IPS DF 4.7 (cell line): ENCODE measurements at regions not wholly inside any gene's neighbourhood (a gene's known extent, or its start where the extent isn't known, plus 50 kb on each side); places are given as distances from the start of the nearest gene placed in this dataset.
"Not testable (repeated sequence)": the region's sequence is repeated elsewhere in the genome, so short reads cannot be mapped to it uniquely, and the experiment has no call there.

Experiments
- DNase-seq: peaks from one replicate; pipeline ENCODE4 v3.0.0-alpha.2; 2013; ENCODE audit warnings: low spot score; ENCODE audit errors: extremely low read depth

DNA sequence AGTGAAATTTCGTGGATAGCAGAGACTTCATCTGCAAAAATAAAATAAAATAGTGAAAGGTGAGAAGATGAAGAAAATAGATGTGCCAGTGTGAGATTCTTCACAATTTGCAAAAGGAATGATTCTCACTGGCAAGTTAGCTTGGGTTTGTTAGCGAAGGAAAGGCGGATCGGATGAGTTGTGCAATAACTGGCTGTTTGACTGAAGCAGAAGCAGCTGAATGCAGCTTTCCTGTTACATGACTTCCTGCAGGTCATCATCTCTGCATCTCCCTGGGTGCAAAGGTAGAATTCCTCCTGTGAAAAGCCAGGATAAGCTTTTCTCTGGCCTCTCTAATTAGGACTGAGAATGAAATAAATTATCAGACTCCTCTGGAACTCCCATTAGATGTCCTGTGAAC lies 263.1 kb upstream of the CHRM3 start:
- DNase-seq, result no peak

DNA sequence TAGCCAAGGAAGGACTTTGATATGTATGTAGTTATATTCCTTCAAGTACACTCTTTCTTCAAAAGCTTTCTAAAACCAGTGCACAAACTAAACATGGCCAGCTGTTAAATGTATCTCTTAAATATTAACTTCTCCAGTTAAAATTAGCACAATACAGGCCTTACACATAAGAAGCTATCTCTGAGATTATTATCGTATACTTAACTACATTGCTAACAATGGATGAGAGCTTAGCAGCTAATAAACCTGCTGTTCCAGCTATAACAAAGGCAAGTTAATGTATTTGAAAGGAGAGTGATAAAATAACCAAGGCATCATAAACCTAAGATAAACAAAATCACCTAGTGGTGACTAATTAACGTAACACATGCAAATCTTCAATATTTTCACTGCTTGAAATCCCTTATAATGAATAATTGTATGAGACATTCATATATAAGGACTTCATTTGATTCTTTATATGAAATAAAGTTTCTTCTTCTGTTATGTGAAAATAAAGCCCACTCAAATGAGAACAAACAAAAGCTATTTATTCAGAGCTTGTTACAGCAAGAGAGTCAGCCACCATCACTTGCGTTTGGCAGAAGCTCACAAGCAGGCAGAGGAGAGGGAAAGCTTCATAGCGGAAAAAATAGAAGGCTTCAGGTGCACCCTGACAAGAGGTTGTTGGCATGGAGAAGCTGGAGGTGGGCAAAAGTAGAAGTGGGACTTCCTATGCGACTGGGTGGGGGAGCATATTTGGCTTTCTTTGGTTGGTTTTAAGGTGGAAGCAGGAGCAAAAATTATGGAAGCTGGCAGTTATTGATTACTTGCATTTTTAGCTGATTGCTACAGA lies 274.1 kb upstream of the CHRM3 start:
- DNase-seq, result no peak

DNA sequence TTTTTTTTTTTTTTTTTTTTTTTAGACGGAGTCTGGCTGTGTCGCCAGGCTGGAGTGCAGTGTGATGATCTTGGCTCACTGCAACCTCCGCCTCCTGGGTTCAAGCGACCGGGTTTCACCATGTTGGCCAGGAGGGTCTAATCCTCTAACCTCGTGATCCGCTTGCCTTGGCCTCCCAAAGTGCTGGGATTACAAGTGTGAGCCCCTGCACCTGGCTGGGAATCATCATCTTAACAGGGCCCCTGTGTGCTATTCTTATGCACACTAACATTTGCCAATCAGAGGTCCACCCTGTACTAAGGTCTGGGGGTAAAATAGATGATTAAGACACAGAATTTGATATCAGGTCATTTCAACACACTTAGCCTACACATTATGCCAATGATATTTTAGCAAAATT lies 278.7 kb upstream of the CHRM3 start:
- no peak for DNase-seq

DNA sequence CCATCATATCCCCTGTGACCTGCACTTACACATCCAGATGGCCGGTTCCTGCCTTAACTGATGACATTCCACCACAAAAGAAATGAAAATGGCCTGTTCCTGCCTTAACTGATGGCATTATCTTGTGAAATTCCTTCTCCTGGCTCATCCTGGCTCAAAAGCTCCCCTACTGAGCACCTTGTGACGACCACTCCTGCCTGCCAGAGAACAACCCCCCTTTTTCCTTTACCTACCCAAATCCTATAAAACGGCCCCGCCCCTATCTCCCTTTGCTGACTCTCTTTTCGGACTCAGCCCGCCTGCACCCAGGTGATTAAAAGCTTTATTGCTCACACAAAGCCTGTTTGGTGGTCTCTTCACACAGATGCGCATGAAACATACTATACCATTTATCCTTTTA lies 279.7 kb upstream of the CHRM3 start:
- not testable (repeated sequence) for DNase-seq

DNA sequence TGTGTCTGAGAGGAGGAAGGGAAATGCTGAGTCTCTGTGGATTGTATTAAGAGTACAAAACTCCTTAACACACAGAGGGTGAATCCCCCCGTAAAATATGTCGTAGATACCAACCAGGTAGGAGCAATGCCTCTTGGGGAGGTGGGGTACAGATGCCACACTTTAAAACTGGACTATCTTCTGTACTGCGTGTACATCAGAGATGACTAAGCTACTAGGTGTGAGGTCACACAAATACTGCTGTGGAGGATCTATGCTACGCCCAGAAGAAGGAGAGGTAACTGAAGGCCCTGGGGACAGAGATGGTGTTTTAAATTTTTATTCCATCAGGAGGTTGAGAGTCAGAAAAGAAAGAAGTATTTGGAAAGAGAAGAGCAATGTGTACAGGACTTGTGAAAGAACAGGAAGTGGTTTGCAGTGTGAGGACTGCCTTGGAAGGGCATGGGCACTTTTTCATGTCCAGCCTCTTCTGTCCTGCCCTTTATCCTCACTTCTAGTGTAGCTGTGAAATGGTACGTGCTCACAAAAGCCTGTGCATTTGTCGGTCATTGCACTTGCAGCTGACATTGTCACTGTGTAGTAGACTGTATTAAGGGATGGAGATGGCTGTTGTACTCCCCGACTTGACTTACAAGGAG lies 287.8 kb upstream of the CHRM3 start:
- no peak for DNase-seq

DNA sequence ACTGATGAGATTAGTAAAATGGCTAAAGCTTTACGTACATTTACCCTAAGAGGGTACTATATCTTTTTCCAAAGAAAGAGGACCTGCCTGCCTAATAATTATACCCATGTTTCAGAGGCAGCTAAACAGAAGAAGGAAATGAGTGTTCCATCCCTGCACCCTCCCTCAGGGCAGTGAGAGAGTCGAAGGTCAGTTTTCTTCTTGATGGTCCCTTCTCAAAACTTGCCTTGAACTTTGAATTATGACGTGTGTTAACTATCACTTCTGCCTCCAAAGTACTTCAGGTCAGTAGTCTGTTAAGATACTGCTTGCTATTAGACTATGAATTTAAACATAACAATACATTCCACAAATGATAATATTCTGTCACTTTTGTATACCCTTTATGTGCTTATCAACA lies 294.8 kb upstream of the CHRM3 start:
- no peak for DNase-seq

DNA sequence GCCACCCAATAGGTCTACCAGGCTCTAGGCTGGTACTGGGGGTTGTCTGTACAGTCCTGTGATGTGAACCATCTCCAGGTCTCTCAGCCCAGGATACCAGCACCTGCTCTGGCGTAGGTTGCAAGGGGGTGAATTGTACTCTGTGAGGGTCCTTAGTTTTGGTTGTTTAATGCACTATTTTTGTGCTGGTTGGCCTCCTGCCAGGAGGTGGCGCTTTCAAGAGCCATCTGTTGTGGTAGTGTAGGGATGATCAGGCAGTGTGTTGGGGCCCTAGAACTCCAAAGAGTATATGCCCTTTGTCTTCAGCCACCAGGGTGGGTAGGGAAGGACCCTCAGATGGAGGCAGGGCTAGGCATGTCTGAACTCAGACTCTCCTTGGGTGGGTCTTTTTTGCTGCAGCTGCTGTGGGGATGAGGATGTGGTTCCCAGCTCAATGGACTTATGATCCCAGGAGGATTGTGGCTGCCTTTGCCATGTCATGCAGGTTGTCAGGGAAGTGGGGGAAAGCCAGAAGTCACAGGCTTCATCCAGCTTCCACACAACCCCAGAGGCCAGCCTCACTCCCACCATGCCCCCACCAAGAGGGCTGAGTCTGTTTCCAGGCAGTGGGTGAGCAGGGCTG lies 301.8 kb upstream of the CHRM3 start:
- DNase-seq, result no peak

DNA sequence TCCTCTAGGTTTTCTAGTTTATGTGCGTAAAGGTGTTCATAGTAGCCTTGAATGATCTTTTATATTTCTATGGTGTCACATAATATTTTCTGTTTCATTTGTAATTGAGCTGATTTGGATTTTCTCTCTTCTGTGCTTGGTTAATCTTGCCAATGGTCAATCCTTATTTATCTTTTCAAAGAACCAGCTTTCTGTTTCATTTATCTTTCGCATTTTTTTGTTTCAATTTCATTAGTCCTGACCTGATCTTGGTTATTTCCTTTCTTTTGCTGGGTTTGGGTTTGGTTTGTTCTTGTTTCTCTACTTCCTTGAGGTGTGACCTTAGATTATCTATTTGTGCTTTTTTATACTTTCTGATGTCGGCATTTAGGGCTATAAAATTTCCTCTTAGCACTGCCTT lies 304.4 kb upstream of the CHRM3 start:
- DNase-seq, result not testable (repeated sequence)

DNA sequence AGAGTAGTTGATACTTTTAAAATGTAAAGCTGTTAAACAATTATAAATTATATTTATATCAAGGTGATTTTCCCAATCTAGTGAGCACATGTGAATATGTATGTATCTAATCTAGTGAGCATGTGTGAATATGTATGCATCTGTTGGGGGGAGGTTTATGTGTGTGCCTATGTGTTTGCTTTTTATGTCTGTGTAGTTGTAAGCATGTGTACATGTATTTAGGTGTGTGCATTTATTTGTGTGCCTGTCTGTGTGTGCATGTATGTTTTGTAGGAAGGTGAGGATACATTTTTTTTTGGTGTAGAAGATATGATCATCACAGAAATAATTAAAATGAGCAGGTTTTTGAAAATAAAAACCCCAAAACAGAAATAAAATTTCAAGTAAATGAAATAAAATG lies 318.9 kb upstream of the CHRM3 start:
- DNase-seq, result no peak

DNA sequence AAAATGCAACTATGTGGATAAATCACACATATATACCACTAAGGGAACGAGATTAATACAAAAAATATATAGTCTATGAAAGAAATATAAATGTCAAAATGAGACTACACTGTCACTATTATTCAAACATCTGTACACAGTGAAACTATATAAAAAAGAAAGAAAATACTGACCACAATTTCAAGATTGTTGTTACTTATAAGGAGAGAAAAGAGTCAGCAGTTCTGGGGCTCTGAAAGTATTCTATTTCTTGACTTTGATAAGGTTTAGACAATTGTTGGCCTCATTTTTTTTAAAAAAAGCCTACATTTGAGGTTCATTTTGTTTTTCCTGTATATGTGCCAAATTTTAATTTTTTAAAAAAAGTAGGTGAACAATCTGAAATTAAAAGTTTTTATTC lies 319.3 kb upstream of the CHRM3 start:
- DNase-seq, result no peak

DNA sequence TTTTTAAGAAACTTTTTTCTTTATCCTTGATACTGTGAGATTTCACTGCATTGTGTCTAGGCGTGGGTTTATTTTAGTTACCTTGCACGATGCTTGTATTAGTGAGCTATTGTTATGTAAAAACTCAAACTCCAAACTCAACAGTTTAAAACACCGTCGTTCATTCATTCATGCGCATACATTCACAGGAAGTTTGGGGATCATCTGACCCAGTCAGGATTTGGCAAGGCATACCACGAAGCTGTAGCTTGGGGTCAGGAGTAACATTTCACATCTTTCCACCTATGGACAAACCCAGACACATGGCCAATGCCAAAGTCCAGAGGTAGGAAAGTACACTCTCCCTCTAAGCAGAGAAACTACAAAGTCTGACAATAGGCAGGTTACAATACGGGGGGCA lies 324.6 kb upstream of the CHRM3 start:
- peak; percentile 16 for DNase-seq

DNA sequence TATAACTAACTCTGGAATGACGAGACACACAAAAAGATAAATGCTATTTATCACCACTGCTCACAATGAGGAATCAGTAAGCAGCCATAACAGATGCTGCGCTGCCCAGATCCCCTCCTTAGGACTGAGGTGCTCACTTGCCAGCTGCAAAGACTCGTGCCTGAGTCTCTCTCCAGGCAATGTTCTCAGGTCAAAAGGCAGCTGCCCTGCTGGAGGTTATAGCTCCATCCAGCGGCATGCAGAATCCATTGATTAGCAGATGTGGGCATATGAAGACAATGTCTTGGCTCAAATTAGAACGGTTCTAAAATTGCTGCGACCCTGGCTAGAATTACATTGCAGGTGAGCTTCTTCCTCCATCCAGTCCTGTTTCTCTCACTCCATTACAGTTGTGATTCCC lies 328.2 kb upstream of the CHRM3 start:
- DNase-seq, result no peak

DNA sequence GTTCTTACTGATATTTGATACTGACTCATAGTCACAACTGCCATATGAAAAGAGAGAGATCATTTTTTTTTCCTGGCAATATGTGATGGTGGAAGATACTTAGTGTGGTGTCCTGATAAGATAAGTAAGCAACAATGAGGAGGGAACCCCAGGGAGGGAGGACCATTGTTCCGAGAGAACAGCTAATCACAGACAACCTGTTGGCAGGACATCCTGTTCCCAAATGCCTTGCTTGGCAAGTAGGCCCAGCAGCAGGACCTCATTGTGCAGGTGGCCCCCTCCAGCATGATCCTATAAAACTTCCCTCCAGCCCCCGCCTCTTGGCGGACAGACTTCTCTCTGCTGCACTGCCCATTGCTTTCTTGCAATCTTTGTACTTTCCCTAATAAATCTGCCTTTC lies 329.4 kb upstream of the CHRM3 start:
- no peak for DNase-seq

DNA sequence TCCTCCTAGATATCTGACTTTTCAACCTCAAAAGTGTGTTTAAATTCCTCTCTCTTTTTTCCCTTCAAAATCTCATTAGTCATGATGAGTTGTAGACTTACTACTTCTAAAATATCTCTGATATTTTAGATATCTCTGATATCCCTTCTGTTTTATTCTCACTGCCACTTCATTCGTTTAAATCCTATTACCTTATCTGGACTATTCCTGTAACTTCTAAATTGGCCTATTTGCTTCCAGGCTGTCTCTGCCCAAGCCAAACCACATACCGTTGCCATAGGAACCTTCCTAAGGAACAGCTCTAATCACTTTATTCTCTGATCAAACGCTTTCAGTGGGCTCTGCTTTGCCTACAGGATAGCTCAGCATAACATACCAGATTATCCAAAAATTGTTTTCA lies 333.1 kb upstream of the CHRM3 start:
- no peak for DNase-seq

DNA sequence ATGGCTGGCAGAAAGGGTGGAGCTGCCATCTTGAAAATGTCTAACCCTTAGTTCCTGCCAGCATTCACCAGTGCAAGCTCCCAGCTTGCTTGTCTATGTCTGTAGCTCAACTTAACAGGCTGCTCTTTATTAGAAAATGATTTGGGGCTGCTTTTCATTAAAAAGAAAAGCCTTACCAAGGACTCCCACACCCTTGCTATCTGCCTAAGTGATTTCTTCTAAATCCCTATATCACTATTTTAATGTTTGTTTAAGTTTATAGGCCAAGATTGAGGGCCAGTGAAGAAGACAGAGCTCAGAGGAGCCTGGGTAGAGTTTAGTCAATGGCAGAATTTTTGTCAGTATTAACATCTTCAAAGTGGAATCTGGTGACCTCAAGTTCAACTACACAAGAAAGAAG lies 336.8 kb upstream of the CHRM3 start:
- DNase-seq, result no peak

DNA sequence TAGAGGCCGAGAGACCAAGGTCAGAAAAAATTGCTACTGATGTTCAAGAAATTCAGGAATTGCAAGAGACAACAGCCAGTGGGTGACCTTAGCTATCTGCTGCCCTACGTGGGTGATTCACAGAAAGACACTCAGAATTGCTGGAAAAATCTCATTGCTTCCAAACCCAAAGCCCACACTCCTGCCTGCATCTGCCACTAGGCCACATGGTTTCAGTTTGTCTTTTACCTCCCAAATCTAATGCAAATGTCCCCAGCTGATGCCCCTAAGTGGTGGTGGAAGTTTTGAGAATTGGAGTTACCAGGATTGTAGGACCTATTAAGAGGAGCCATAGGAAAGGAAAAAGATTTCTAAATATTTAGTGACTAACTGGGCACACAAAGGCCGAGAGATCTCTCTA lies 341.5 kb upstream of the CHRM3 start:
- no peak for DNase-seq

DNA sequence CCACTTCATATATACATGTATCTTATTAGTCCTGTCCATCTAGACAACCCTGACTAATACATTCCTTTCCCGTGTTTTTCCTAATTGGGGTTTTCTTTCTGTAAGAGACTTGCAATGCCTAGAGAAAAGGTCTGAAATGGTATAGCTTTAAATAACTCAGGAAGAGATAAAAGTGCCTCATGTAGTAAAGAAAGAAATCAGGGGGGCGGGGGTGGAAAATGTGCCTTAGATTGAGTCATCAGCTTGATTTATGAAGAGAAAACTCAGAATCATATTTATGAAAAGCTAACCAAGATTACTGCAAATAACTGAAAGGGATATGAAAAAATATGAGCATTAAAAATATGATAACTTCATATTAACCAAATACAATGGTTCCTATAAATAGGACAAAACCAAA lies 345.8 kb upstream of the CHRM3 start:
- no peak for DNase-seq

DNA sequence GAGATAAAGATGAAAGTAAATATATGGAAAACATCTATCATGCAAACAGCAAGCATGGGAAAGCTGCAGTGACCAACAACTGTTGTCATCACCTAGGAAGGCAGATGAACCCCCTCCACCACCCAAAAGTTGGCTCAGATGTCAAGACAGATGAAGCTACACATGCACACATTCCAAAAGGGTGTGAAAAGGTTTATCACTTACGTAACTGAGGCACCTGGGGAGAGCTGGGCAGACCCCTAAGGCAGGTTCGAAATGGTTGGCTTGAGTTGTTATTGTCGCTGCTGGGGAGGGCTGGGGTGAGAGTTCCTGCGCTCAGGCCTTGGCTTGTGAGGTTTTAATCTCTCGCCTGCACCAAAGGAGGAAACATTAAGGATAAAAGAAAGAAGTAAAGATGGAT lies 355.1 kb upstream of the CHRM3 start:
- DNase-seq, result no peak

DNA sequence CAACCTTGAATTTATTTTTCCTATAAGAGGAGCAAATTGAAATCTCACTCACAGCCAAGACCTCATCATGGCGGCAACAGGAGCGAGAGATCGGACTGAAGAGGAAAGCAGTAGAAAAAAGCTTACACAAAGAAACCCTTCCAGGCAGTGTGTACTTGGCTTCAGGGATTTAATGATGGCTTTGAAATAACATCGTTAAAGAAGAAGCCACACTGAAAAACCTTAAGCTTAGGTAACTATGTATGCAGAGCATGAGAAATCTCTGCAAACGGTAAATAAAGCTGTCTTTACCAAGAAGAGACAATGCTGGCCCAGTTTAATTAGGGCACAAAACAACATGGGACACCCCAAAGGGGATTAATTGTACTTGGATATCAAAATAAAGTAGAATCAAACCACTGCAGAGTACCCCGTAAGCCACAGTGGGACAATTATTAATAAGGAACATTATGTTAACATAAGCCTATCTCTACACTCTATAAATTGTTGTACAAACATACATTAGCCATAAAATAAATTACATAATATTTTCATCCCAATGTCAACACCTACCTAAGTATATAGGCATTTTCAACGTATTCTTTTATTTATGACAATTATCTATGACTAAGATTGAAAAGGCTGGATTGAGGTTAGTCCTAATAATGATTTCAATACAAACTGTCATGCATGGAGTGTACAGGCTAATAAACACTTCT lies 360.2 kb upstream of the CHRM3 start:
- DNase-seq, result no peak

DNA sequence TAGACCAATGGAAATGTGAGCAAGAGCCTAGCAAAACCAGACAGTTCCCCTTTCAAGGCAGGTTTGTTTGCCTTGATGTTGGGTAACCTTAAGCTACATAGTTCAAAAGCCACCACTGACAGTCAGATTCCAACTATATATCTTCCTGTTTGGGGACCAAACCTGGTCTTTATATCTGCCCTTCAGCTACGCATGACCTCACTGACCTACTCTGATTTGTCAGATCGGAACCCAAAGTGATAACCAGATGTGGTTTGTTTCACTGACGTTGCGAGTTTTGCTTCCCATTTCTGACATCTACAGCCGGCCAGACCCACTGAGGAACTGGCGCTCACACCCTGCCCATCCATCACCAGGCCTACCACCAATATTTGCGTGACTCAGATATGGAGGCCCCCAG lies 361.1 kb upstream of the CHRM3 start:
- DNase-seq, result no peak

DNA sequence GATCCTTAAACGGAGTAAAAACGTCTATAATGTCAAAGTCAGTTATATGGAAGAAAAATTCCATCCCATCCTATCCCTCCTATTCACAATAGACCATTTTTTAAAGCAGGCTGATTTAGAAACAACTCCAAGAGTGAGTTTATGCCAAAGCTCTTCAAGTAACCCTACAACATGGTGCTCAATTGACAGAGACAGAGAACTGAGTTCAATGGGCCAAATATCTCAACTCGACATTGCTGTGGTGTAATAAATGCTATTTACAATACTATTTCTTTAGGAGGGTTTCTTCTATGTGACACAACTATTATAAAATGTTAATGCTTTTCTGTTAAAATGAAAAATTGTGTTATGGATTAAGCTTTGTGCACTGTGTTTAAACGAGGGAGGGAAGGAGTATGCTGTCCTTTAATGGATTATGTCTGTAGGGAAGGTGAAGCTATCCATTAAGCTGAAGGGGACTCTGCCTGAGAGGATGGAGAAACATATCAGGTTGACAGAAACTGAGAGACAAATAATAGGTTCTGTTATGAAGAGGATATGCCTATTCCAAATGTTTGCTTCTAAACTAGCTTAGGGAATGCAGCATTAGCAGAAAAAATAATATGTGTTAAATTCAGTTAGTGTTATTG lies 362.5 kb upstream of the CHRM3 start:
- no peak for DNase-seq

DNA sequence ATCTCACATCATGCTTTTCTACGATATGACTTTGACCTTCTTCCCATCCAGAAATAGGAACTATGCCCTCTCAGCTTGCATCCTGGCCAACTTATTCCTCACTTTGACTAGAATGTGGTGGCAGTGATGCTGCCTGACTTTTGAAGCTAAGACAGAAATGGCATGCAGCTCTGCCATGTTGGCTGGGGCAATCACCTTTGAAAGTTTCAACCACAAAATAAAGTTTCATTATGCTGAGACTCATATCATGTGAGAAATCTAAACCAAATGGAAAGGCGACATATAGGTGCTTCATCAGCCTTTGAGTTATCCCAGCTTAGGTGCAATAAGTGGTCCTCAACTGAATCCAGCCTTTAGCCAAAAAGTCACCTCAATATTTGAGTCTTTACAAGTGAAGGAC lies 370.0 kb upstream of the CHRM3 start:
- DNase-seq, result no peak
